K562 (cell line): ENCODE measurements at regions not wholly inside any gene's neighbourhood (a gene's known extent, or its start where the extent isn't known, plus 50 kb on each side); places are given as distances from the start of the nearest gene placed in this dataset.

Source experiments
- ATAC-seq: fragments of 200-7000 bp; cut with Tn5 transposase; 3 replicates; pipeline ENCODE4 v1.9.1; 2020; ENCODE audit warnings: moderate library complexity
- BruUV-seq: library from RNA; stranded (reverse); fragments of 400-500 nt; replicated peaks from 2 replicates; lab custom pipeline; 2021; lab: Mats Ljungman, UMichigan
- CTCF ChIA-PET: fragments of 300-600 bp; formaldehyde crosslinking; extraction: SDS; loops from one replicate; lab custom pipeline; 2021; ENCODE audit warnings: low intra/inter-chr PET ratio; lab: Yijun Ruan, JAX
- POLR2A ChIA-PET: fragments of 300-600, 350-650 bp; sonication (Branson Sonifier 250); formaldehyde crosslinking; extraction: SDS; loops from one replicate; lab custom pipeline; 2021; ENCODE audit warnings: antibody characterized with exemption, inconsistent platforms; lab: Yijun Ruan, JAX
- DNase-seq, 4 experiments: peaks; one replicate each; pipeline versions ENCODE4 v3.0.0 to v3.0.0-alpha.2; 2011 to 2018; ENCODE audit warnings: low spot score in 3 of 4, mixed read lengths in 3 of 4; ENCODE audit errors: extremely low read depth in 1 of 4
- FAIRE-seq: peaks from 2 replicates; lab custom pipeline; 2011; peaks lifted over from hg19 to GRCh38; lab: Jason Lieb, UNC
- H2AFZ ChIP-seq: 2 replicates; pipeline ENCODE4 v1.6.0; 2011; ENCODE audit warnings: low read depth, low read length, control low read depth, inconsistent platforms
- H3K27ac ChIP-seq: fragments of 200-600 bp; 3 replicates; pipeline ENCODE4 v1.8.0; 2011; ENCODE audit warnings: low read depth, mild to moderate bottlenecking, control low read depth, inconsistent platforms, low read length, moderate library complexity, mixed read lengths; ENCODE audit errors: extremely low read depth
- H3K27me3 ChIP-seq, 2 experiments: fragments of 300-600 bp in 1 of 2; 2 replicates in 1 of 2; 3 replicates in 1 of 2; pipeline versions ENCODE4 v1.6.0 to v1.8.0; 2011; ENCODE audit warnings: inconsistent platforms in 2 of 2, low read length in 2 of 2, mild to moderate bottlenecking in 1 of 2, mixed read lengths in 1 of 2, moderate library complexity in 1 of 2; ENCODE audit not compliant: control insufficient read depth in 2 of 2, insufficient read depth in 2 of 2
- H3K36me3 ChIP-seq: fragments of 300-600 bp; 3 replicates; pipeline ENCODE4 v1.8.0; 2011; ENCODE audit warnings: mild to moderate bottlenecking, low read length, inconsistent platforms; ENCODE audit not compliant: control insufficient read depth, insufficient read depth
- H3K4me1 ChIP-seq, 2 experiments: fragments of 200-600 bp in 1 of 2; replicated peaks in 1 of 2; 2 replicates in 1 of 2; 3 replicates in 1 of 2; pipeline versions ENCODE4 v1.5.1 to v1.8.0; 2011; ENCODE audit warnings: inconsistent platforms in 2 of 2, low read length in 2 of 2, mild to moderate bottlenecking in 1 of 2, mixed read lengths in 1 of 2, moderate library complexity in 1 of 2; ENCODE audit not compliant: control insufficient read depth in 2 of 2, insufficient read depth in 2 of 2
- H3K4me2 ChIP-seq: 2 replicates; pipeline ENCODE4 v1.6.1; 2011; ENCODE audit warnings: low read length, control low read depth, inconsistent platforms, mixed read lengths; ENCODE audit not compliant: insufficient read depth
- H3K4me3 ChIP-seq: fragments of 200-600 bp; sonication (generic), shearing (Covaris generic); 2 replicates; pipeline ENCODE4 v1.5.1; 2016; ENCODE audit warnings: control low read depth, inconsistent platforms
- H3K79me2 ChIP-seq: fragments of 200-600 bp; 3 replicates; pipeline ENCODE4 v1.8.0; 2011; ENCODE audit warnings: low read length, inconsistent platforms; ENCODE audit not compliant: control insufficient read depth, insufficient read depth
- H3K9ac ChIP-seq, 2 experiments: 2 replicates each; pipeline versions ENCODE4 v1.6.0 to v1.6.1; 2011; ENCODE audit warnings: low read depth in 2 of 2, low read length in 2 of 2, control low read depth in 1 of 2, inconsistent platforms in 1 of 2, mild to moderate bottlenecking in 1 of 2, mixed read lengths in 1 of 2; ENCODE audit not compliant: insufficient read depth in 1 of 2
- H3K9me1 ChIP-seq: one replicate; pipeline ENCODE4 v1.6.0; 2011; ENCODE audit warnings: inconsistent platforms, mild to moderate bottlenecking, low read length, moderate library complexity; ENCODE audit not compliant: control insufficient read depth, insufficient read depth
- H3K9me3 ChIP-seq: replicated peaks from 2 replicates; pipeline ENCODE4 v1.5.1; 2011; ENCODE audit warnings: low read depth, low read length, inconsistent platforms; ENCODE audit not compliant: control insufficient read depth, insufficient read depth
- H4K20me1 ChIP-seq: replicated peaks from 2 replicates; pipeline ENCODE4 v1.6.1; 2011; ENCODE audit warnings: low read length, inconsistent platforms, mixed read lengths; ENCODE audit not compliant: control insufficient read depth, insufficient read depth
- DMBX1 ChIP-seq: fragments of 250-450 bp; sonication (Bioruptor Pico); IDR thresholded peaks from 2 replicates; pipeline ENCODE4 v1.8.0; 2022; ENCODE audit warnings: inconsistent platforms, mild to moderate bottlenecking, moderate library complexity, borderline replicate concordance
- GATAD2A ChIP-seq: fragments of 450-650 bp; IDR thresholded peaks from 2 replicates; pipeline ENCODE4 v1.6.1; 2017
- PCBP2 ChIP-seq: fragments of 200-400 bp; formaldehyde crosslinking; IDR thresholded peaks from 2 replicates; pipeline ENCODE4 v1.6.1; 2018; ENCODE audit warnings: low read length, low read depth, mild to moderate bottlenecking, moderate library complexity; ENCODE audit not compliant: poor library complexity, severe bottlenecking
- TBP ChIP-seq: optimal IDR thresholded peaks from 2 replicates; pipeline ENCODE3; 2011; ENCODE audit warnings: low read depth, low read length, improper control_type of control experiment
- WGBS: fragments of 100-300 bp; shearing (Covaris generic); methylation state at CpG from one replicate; pipeline ENCODE4 v1.1.6; 2016; ENCODE audit warnings: low coverage, mixed read lengths; ENCODE audit not compliant: insufficient coverage; ENCODE audit errors: missing lambda C conversion rate; 5-methylcytosine and 5-hydroxymethylcytosine counted together
- in situ Hi-C: fragments of 300-500 bp; cut with MboI; formaldehyde crosslinking; loops from 4 replicates; pipeline ENCODE4 v1.15.0; 2018; ENCODE audit warnings: inconsistent platforms, mixed read lengths
- intact Hi-C: fragments of 100-400 bp; cut with micrococcal nuclease; formaldehyde crosslinking; loops from 2 replicates; pipeline ENCODE4 v1.14.2; 2022
- TF ChIP-seq, protein P1 (sequence below): sonication (generic); formaldehyde crosslinking; IDR thresholded peaks from 2 replicates; pipeline ENCODE4 v1.5.0; 2020; ENCODE audit warnings: missing genetic modification reagents

DNA sequence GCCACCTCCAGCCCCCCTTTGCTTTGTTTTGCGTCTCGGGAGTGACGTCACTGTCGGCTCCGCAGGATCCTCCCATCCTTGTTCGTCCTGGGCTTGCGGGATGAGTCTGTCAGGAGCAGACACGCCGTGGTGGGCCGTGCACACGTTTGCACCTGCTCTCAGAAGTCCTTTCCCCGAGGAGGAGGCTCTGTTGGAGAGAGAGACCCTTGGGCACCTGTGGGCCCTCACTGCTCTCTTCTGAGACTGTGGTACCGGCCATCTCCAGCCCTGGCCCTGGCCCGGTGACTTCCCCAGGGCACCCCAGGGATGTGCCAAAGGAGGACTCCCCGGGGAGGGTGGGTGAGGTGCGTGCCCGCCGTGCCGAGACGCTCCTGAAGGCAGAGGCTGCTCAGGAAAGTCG is 76.1 kb upstream of the PPP2R3B start:
- Histone ChIP-seq H3K9me3 (no peaks in the 10 kb centered on the region), H3K79me2 (no peaks in the 10 kb centered on the region), H3K36me3 (no peaks in the 10 kb centered on the region), H3K27me3 (peaks cover 2 to 26% of the 10 kb centered on the region in 2 experiments; a peak in 4 of 5 replicates), H3K4me1 (no peaks in the 10 kb centered on the region; a peak in 1 of 5 replicates), H2AFZ (no peak overlapping the region), H3K27ac (no peak overlapping the region), H3K4me2 (no peak overlapping the region), H3K9ac (no peak overlapping the region), H4K20me1 (no peaks in the 10 kb centered on the region), H3K4me3 (no peak overlapping the region), H3K9me1 (no peaks in the 10 kb centered on the region)
- BruUV-seq = no TSS peak
- TF ChIP-seq TBP (no peak), GATAD2A (no peak), DMBX1 (CRISPR knock-in tag) (no peak), PCBP2 (no peak)
- TF ChIP-seq, protein P1, sequence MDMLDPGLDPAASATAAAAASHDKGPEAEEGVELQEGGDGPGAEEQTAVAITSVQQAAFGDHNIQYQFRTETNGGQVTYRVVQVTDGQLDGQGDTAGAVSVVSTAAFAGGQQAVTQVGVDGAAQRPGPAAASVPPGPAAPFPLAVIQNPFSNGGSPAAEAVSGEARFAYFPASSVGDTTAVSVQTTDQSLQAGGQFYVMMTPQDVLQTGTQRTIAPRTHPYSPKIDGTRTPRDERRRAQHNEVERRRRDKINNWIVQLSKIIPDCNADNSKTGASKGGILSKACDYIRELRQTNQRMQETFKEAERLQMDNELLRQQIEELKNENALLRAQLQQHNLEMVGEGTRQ (CRISPR knock-in tag) = no peak
- ChIA-PET POLR2A (no interaction called here), CTCF (no interaction called here)
- DNase-seq (no peak), ATAC-seq (no peak), FAIRE-seq (no peak)
- 1% methylated on average over 14 of the region's 21 CpGs for WGBS
- intact Hi-C loops (no loop called here), in situ Hi-C loops (no loop called here)
